GM12878 (cell line): ENCODE measurements at regions not wholly inside any gene's neighbourhood (a gene's known extent, or its start where the extent isn't known, plus 50 kb on each side); places are given as distances from the start of the nearest gene placed in this dataset.

Experiments
- ATAC-seq: fragments of 200-7000 bp; cut with Tn5 transposase; 3 replicates; pipeline ENCODE4 v1.9.1; 2020; ENCODE audit warnings: mild to moderate bottlenecking, moderate library complexity
- BruUV-seq: library from RNA; stranded (reverse); fragments of 400-500 nt; replicated peaks from 2 replicates; lab custom pipeline; 2021; lab: Mats Ljungman, UMichigan
- CTCF ChIA-PET: fragments of 300-600 bp; sonication (Branson Sonifier 250); formaldehyde crosslinking; extraction: SDS; loops from one replicate; lab custom pipeline; 2021; ENCODE audit warnings: inconsistent platforms; lab: Yijun Ruan, JAX
- POLR2A ChIA-PET: fragments of 350-600 bp; formaldehyde crosslinking; extraction: SDS; loops from one replicate; lab custom pipeline; 2021; ENCODE audit warnings: inconsistent platforms; lab: Charles Lee
- RAD21 ChIA-PET: fragments of 300-600 bp; sonication (Branson Sonifier 250); formaldehyde crosslinking; loops from one replicate; lab custom pipeline; 2023; ENCODE audit warnings: antibody characterized with exemption; ENCODE audit not compliant: unreplicated experiment; lab: Charles Lee
- SMC1A ChIA-PET: fragments of 300-600 bp; sonication (Branson Sonifier 250); formaldehyde crosslinking; loops from one replicate; lab custom pipeline; 2023; ENCODE audit not compliant: unreplicated experiment, uncharacterized antibody; lab: Charles Lee
- DNase-seq: peaks from one replicate; pipeline ENCODE4 v3.0.0-alpha.2; 2011; ENCODE audit warnings: low read depth, low spot score
- FAIRE-seq: peaks from 3 replicates; lab custom pipeline; 2011; peaks lifted over from hg19 to GRCh38; lab: Jason Lieb, UNC
- H2AFZ ChIP-seq: 2 replicates; pipeline ENCODE4 v1.6.0; 2011; ENCODE audit warnings: low read depth, low read length, control low read depth; ENCODE audit not compliant: control insufficient read depth
- H3K27ac ChIP-seq: 2 replicates; pipeline ENCODE4 v1.5.1; 2011; ENCODE audit warnings: control low read depth; ENCODE audit not compliant: control insufficient read depth, insufficient read depth
- H3K27me3 ChIP-seq, 2 experiments: replicated peaks in 1 of 2; 2 replicates each; pipeline versions ENCODE4 v1.6.0 to v1.6.1; 2011; ENCODE audit warnings: low read length in 1 of 2; ENCODE audit not compliant: control insufficient read depth in 2 of 2, insufficient read depth in 2 of 2
- H3K36me3 ChIP-seq, 2 experiments: 2 replicates each; pipeline ENCODE4 v1.5.1; 2011; ENCODE audit warnings: low read length in 1 of 2; ENCODE audit not compliant: control insufficient read depth in 2 of 2, insufficient read depth in 2 of 2
- H3K4me1 ChIP-seq: 2 replicates; pipeline ENCODE4 v1.6.1; 2011; ENCODE audit warnings: mild to moderate bottlenecking, low read length, moderate library complexity, mixed read lengths; ENCODE audit not compliant: control insufficient read depth, insufficient read depth
- H3K4me2 ChIP-seq: 2 replicates; pipeline ENCODE4 v1.6.0; 2011; ENCODE audit warnings: control low read depth; ENCODE audit not compliant: control insufficient read depth, insufficient read depth
- H3K4me3 ChIP-seq: fragments of 200-600 bp; sonication (generic); 2 replicates; pipeline ENCODE4 v1.5.1; 2016
- H3K79me2 ChIP-seq: 2 replicates; pipeline ENCODE4 v1.6.0; 2011; ENCODE audit warnings: low read length; ENCODE audit not compliant: control insufficient read depth, insufficient read depth
- H3K9ac ChIP-seq: 2 replicates; pipeline ENCODE4 v1.8.0; 2011; ENCODE audit warnings: low read length, control low read depth, mixed read lengths; ENCODE audit not compliant: control insufficient read depth, insufficient read depth
- H3K9me3 ChIP-seq: replicated peaks from 3 replicates; pipeline ENCODE4 v1.5.1; 2011; ENCODE audit warnings: mild to moderate bottlenecking, low read length; ENCODE audit not compliant: control insufficient read depth, insufficient read depth
- H4K20me1 ChIP-seq: 2 replicates; pipeline ENCODE4 v1.6.0; 2011; ENCODE audit not compliant: control insufficient read depth, insufficient read depth
- ATF7 ChIP-seq: fragments of 450-650 bp; IDR thresholded peaks from 2 replicates; pipeline ENCODE4 v1.6.1; 2016; ENCODE audit warnings: low read depth, mild to moderate bottlenecking
- BMI1 ChIP-seq: fragments of 450-650 bp; IDR thresholded peaks from 2 replicates; pipeline ENCODE4 v1.6.1; 2016; ENCODE audit warnings: mild to moderate bottlenecking, moderate library complexity, borderline replicate concordance
- EED ChIP-seq: sonication (generic); IDR thresholded peaks from 2 replicates; pipeline ENCODE4 v1.6.1; 2016; ENCODE audit warnings: antibody characterized with exemption, low read depth
- EZH2 ChIP-seq: IDR thresholded peaks from 2 replicates; pipeline ENCODE4 v1.6.1; 2012; ENCODE audit warnings: low read depth, mild to moderate bottlenecking, control low read depth, inconsistent platforms, low read length, borderline replicate concordance; ENCODE audit not compliant: control insufficient read depth
- GABPA ChIP-seq: IDR thresholded peaks from 2 replicates; pipeline ENCODE4 v1.6.1; 2014; ENCODE audit warnings: antibody characterized with exemption, low read depth, mild to moderate bottlenecking, inconsistent platforms
- HCFC1 ChIP-seq: fragments of 150-350 bp; IDR thresholded peaks from 2 replicates; pipeline ENCODE4 v1.6.1; 2014; ENCODE audit warnings: low read length
- NFXL1 ChIP-seq: fragments of 450-650 bp; IDR thresholded peaks from 2 replicates; pipeline ENCODE4 v1.6.1; 2017; ENCODE audit warnings: antibody characterized with exemption, mild to moderate bottlenecking, borderline replicate concordance
- NFYB ChIP-seq: IDR thresholded peaks from 2 replicates; pipeline ENCODE4 v1.6.1; 2011; ENCODE audit warnings: low read depth, mild to moderate bottlenecking, low read length, improper control_type of control experiment, moderate library complexity; ENCODE audit not compliant: insufficient read depth
- POLR2AphosphoS5 ChIP-seq: IDR thresholded peaks from 2 replicates; pipeline ENCODE4 v1.6.1; 2011; ENCODE audit warnings: mild to moderate bottlenecking, low read length, inconsistent platforms
- SIN3A ChIP-seq: IDR thresholded peaks from 2 replicates; pipeline ENCODE4 v1.6.1; 2012; ENCODE audit warnings: low read depth, low read length, improper control_type of control experiment
- TAF1 ChIP-seq: IDR thresholded peaks from 2 replicates; pipeline ENCODE4 v1.6.1; 2011; ENCODE audit warnings: mild to moderate bottlenecking, low read depth, low read length, borderline replicate concordance
- TBL1XR1 ChIP-seq: IDR thresholded peaks from 2 replicates; pipeline ENCODE4 v1.6.1; 2012; ENCODE audit warnings: low read depth, low read length, improper control_type of control experiment
- ZNF207 ChIP-seq: fragments of 450-650 bp; IDR thresholded peaks from 2 replicates; pipeline ENCODE4 v1.6.1; 2014; ENCODE audit warnings: antibody characterized with exemption, mild to moderate bottlenecking, borderline replicate concordance
- ZNF687 ChIP-seq: fragments of 450-650 bp; IDR thresholded peaks from 2 replicates; pipeline ENCODE4 v1.6.1; 2017; ENCODE audit warnings: mild to moderate bottlenecking, moderate library complexity
- WGBS: methylation state at CpG from one replicate; pipeline ENCODE4 v1.1.6; 2016; ENCODE audit warnings: low lambda C conversion rate; ENCODE audit not compliant: insufficient replicate concordance, insufficient coverage; ENCODE audit errors: missing lambda C conversion rate; 5-methylcytosine and 5-hydroxymethylcytosine counted together
- in situ Hi-C: fragments of 300-500 bp; cut with MboI; formaldehyde crosslinking; loops from 9 replicates; pipeline ENCODE4 v1.14.3; 2018; ENCODE audit warnings: mixed read lengths
- intact Hi-C: fragments of 100-400 bp; cut with micrococcal nuclease; formaldehyde crosslinking; loops from one replicate; pipeline ENCODE4 v1.14.2; 2022; ENCODE audit not compliant: unreplicated experiment

GRCh38 chr16:51040637-51041036, 110.4 kb downstream of the SALL1 start:
- DNase-seq (no peak), FAIRE-seq (no peak), ATAC-seq (no peak)
- no peak overlapping the region for H3K9ac ChIP-seq
- H3K27ac ChIP-seq, result no peak overlapping the region
- ChIA-PET RAD21 (no interaction called here), POLR2A (no interaction called here), SMC1A (interaction anchor here (0.7 kb wide), 1 partner anchor 296 kb away, joined by 3 read pairs; no protein-coding TSS in a partner anchor), CTCF (no interaction called here)
- intact Hi-C loops (no loop called here), in situ Hi-C loops (no loop called here)
- H3K4me3 ChIP-seq, result no peak overlapping the region
- TF ChIP-seq ATF7 (no peak), POLR2AphosphoS5 (no peak)
- no peaks in the 10 kb centered on the region for H3K36me3 ChIP-seq
- H3K79me2 ChIP-seq, result no peaks in the 10 kb centered on the region
- no peak overlapping the region for H3K4me2 ChIP-seq
- no peaks in the 10 kb centered on the region for H3K9me3 ChIP-seq
- BruUV-seq, result no TSS peak
- no peaks in the 10 kb centered on the region for H3K4me1 ChIP-seq
- no peak overlapping the region for H2AFZ ChIP-seq
- no peaks in the 10 kb centered on the region for H4K20me1 ChIP-seq
- H3K27me3 ChIP-seq, result no peaks in the 10 kb centered on the region; a peak in 2 of 4 replicates

DNA sequence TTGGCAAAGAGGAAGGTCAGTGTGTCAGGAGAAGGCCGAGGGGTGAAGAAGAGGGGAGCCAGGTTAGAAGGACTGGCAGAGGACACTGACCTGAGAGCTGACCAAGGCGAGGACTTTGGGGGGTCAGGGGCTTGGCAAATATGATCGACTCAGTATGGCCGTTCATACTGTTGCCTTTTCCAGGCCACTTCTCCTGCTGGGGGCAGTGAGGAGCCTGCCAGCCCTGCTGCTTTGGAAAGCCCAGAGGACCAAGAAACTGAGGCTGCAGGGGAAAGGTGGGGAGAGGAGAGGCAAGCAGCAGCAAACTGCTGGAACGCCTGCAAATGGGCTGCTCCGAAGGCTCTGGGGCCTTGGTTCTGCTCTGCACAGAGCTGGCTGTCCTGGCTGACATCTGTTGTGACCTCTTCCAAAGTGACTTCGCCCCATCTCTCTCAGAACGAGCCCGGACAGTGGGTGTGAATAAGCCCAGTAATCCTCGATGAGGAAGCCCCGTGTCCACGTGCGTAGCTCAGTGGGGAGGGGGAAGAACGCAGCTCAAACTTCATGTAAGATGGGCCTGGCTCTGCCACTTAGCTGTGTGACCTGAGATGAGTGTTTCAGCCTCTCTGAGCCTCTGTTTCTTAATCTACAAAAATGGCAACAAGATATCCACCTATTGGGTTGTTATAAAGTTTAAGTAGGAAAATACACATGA, 111.3 kb downstream of the SALL1 start:
- FAIRE-seq, result no peak
- Histone ChIP-seq H3K9ac (no peak overlapping the region), H4K20me1 (no peaks in the 10 kb centered on the region), H3K4me3 (no peak overlapping the region), H3K36me3 (no peaks in the 10 kb centered on the region), H3K9me3 (no peaks in the 10 kb centered on the region), H3K79me2 (no peaks in the 10 kb centered on the region), H3K4me1 (no peaks in the 10 kb centered on the region), H3K27me3 (no peaks in the 10 kb centered on the region; a peak in 2 of 4 replicates), H3K4me2 (no peak overlapping the region), H3K27ac (no peak overlapping the region), H2AFZ (no peak overlapping the region)
- RAD21 ChIA-PET, result no interaction called here
- 13% methylated on average over 14 of the region's 14 CpGs for WGBS
- POLR2A ChIA-PET, result no interaction called here
- no peak for DNase-seq
- no peak for ATAC-seq
- BruUV-seq, result no TSS peak
- SMC1A ChIA-PET, result interaction anchor here (0.7 kb wide), 1 partner anchor 295 kb away, joined by 3 read pairs; no protein-coding TSS in a partner anchor
- intact Hi-C loops (no loop called here), in situ Hi-C loops (no loop called here)
- CTCF ChIA-PET, result interaction anchor here (0.8 kb wide), 1 partner anchor 581 kb away, joined by 3 read pairs; no protein-coding TSS in a partner anchor
- no peak for TF ChIP-seq HCFC1
- no peak for TF ChIP-seq ZNF687
- no peak for TF ChIP-seq TAF1
- no peak for TF ChIP-seq EZH2
- TF ChIP-seq SIN3A, result no peak
- no peak for TF ChIP-seq GABPA
- no peak for TF ChIP-seq NFXL1
- TF ChIP-seq TBL1XR1, result no peak
- no peak for TF ChIP-seq EED
- no peak for TF ChIP-seq ZNF207
- no peak for TF ChIP-seq NFYB
- no peak for TF ChIP-seq BMI1
